ENCODE measurements at regions not wholly inside any gene's neighbourhood (a gene's known extent, or its start where the extent isn't known, plus 50 kb on each side); places are given as distances from the start of the nearest gene placed in this dataset.
A peak's percentile ranks its signal among the peaks of the same experiment; 100 is the strongest.

GRCh38 chr9:16202914-16203728, 650.3 kb downstream of the CCDC171 start:
- no peak for DNase-seq

DNA sequence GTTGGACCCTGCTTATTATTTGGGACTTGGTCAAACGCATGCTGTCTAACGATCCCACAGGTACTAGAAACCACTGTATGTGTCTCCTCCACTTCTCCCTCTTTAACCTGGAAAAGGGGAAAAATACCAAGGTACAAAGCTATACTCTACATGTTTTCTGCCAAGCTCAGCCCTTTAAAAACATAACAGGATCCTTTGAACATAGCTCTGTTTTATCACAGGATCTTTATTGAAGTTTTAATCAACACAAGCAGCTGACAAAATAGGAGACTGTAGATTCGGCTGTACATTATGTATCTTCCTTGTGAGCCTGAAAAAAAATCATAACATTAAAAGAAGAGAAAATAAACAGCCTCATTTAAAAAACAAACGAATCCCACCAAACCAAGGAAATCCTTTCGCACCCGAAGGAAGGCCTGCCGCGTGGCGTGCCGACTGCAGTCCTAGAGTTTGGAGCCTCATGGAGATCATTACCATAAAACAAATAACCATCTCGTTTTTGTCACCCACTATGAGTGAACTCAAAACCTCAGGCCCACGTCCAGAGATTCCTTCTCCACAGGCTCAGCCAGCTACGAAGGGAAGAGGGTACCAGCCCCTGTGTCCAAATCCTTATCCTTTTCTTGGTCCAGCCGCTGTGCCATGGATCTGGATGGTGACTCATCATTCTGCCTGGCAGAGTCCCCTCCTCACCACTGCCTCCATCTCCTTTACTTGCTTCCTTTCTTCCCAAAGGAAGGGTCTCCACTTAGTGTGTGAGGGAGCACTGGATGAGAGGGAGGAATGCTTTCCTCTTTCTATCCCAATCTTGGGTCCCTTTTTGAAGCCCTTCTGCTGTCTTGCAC, 651.1 kb downstream of the CCDC171 start:
- DNase-seq: no peak

GRCh38 chr9:16205455-16205854, 652.6 kb downstream of the CCDC171 start:
- DNase-seq: no peak

GRCh38 chr9:16206518-16206917, 653.7 kb downstream of the CCDC171 start:
- no peak for DNase-seq

GRCh38 chr9:16207161-16207560, 654.3 kb downstream of the CCDC171 start:
- peak; percentile 79 for DNase-seq

DNA sequence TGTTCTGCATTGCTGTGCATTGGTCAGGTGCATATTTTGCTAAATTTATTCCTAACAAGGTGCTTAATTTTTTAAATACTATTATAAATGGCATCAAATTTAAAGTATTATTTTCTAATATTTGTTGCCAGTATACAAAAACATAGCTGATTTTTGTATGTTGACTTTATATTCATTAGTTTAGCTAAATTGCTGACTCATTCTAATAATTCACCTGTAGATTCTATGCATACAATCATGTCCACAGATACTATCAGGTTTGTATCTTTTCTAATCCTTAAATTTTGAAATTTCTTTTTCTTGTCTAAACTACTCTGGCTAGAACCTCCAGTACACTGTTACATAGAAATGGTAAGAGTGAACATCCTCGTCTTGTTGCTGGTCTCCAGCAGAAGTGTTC, 657.6 kb downstream of the CCDC171 start:
- no peak for DNase-seq

DNA sequence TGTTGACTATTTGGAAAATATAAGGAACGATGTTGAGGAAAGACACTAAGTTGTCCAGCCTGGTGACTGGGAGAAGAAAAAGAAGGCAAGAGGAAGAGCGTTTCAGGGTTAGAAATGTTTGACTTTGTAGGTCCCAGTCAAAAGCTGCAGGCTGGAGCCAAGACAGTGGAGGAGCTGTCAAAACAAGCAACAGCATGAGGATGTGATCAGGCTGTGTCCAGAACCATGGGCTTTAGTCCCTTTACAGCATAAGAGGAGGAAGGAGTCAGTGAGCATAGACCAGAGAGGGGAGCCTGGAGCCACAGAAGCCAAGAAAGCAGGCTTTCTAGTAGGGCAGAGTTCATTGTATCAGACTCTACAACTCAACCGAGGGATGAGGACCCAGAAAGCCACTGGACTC, 658.5 kb downstream of the BNC2 start:
- DNase-seq: no peak

GRCh38 chr9:16213781-16214515, 656.5 kb downstream of the BNC2 start:
- DNase-seq: peak; percentile 86

- DNase-seq: no peak
These were observed 655.7 kb downstream of the BNC2 start for GRCh38 chr9:16214677-16215352.

DNA sequence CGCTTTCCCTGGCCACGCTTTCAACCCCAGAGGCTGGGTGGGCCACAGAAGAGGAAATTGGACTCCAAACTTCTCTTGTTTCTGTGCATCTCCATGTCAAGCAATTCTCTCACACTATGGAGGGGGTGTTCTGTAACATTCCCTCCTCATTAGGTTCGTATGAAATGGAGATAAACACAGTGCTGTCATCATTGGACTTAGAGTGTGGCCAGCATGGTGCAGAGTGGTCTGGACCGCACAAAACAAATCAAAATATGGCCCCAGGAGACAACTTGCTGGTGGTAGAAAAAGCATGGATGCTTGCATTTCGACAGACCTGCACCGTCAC, 655.2 kb downstream of the BNC2 start:
- no peak for DNase-seq

GRCh38 chr9:16217943-16218701, 652.3 kb downstream of the BNC2 start:
- DNase-seq: no peak

DNA sequence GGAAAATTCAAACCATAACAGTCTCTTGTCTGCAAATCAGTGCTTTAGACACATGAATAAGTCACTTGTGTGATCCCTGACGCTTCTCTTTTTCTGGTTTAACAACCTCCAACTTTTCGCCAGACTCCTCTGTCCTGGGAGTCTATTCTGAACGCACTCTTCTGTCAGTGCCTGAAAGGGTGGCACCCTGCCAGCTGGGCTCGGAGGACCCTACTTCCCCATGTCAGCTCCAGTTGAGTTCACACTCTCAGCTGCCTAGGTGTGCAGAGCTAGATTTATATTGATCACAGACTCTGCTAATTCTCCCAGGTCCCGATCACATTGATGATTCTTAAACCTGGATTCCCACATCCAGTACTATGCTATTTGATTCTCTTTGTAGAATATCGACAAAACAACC, 649.1 kb downstream of the BNC2 start:
- DNase-seq: no peak

DNA sequence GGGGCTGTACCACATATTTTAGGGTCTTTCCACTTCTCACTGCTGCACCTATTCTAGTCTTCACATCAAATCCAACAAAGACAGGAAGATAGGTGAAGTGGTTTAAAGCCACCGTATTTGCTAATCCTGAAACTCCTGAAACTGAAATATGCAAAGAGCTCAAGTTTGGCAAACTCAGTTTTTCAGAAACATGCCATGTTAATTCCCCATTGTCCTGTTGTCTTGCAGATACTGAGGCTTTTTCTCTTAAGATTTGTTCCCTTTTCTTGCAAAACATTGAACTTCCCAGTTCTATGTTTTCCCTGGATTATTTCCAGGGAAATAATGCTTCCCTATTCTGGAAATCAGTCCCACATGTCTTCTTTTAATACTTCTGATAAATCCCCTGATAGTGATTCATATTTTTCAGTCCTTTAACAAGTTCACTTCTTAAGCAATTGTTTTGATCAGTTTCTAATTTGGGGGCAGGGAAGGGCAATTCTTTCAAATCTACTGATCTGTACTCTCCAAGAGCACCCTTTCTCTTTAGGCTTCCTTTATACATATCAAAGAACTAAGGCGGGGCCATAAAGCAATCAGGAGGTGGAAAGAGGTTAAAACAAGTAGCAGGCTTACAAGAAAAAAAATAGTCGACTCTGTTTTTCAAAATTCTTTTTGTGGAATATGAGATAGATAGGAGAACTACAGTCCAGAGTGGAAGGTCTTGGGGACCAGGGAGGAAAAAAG, 648.5 kb downstream of the BNC2 start:
- no peak for DNase-seq

GRCh38 chr9:16223074-16223871, 647.2 kb downstream of the BNC2 start:
- DNase-seq: no peak

GRCh38 chr9:16230731-16231130, 639.7 kb downstream of the BNC2 start:
- DNase-seq: no peak

DNA sequence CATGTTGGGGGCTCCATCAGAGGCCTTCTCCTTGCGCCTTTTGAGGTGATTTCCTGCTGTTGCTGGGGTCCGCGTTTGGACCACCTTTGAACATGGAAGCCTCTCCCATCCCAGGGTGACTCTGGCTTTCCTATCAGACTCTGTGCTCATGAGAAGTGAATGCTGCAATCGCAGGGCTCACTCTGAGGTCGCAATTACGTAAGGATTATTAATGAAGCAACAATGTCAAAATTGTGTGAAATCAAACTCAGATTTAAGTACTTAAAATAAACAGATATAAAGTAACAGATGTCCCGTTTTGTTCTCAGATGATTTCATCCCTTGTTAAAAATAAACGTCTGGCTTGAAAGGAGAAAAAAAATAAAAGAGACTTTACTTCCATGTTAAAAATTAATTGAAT, 634.2 kb downstream of the BNC2 start:
- DNase-seq: no peak

DNA sequence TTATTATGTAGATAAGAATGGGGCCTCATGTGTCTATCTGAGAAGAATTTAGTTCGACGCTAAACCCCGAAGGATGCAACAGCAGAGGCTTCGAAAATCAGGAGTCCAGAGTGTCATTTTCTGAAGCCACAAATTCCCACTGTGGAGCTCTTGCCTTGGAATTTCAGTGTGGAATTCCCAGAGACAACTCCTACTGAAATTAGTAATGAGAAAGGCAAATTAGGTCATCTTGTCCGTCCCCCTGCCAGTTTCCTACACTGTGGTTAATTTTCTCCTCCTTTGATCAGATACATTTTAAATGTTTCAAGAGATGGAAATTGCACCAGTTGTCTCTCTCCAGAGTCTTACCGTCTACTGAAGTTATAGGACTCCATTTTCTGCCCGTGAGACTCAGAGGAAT, 633.6 kb downstream of the BNC2 start:
- no peak for DNase-seq

DNA sequence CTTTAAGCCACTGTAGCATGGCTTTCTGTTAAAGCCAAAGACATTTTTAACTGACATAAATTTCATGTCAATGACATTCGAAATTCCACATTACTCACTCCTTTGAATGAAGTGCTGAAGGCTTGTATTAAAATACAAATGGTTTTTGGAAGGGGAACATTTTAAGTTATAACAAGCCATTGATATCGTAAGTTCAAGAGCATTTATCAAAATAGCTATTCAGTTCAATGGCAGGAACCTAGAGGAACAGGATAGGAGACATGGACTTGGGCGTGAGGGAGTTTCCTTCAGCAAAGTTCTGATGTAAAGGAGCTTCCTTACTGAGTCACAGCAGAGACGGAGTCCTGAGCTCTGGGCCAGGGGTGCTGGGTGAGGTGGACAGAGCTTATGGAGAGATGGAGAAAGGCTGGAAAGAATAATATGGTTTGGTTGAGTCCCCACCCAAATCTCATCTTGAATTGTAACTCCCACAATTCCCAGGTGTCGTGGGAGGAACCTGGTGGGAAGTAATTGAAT, 631.8 kb downstream of the BNC2 start:
- no peak for DNase-seq

DNA sequence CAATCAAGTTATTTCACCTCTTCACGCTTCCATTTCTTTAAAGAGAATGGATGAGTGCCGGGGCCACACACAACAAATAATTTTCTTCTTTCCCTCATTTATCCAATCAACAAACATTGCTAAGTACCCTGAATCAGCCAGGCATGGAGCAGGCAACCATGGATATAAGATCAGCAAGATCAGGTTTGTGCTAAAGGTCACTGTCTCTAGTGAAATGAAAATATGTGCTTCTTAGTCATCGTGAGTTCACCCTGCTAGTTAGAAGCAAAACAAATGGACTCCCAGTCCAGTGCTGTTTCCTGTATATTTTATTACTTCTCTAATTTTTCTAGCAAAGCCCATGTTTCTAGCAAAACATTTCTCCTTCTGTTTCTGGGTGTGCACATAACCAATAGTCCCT, 629.2 kb downstream of the BNC2 start:
- DNase-seq: no peak

DNA sequence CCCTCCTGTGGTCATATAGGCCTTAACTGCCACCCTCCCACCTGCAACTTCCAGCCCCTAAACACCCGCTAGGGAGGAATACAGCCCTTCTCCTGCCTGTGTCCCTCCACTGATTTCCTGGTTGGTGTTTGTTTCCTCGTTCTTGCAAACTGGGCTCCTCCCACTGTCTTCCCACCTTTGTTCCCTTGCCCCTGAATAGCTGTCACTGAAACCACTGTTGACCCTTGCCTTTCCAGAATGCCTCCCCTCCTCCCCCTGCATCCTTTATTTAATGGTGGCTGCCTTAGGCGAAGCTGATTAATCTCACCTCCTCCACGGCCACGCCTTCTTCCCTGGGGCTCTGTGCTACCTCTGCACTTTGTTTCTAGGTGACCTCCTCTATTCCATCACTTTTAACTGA, 626.7 kb downstream of the BNC2 start:
- DNase-seq: no peak
